Jurkat, Clone E6-1 (cell line): ENCODE measurements at regions not wholly inside any gene's neighbourhood (a gene's known extent, or its start where the extent isn't known, plus 50 kb on each side); places are given as distances from the start of the nearest gene placed in this dataset.

Experiments used
- DNase-seq: peaks from one replicate; pipeline ENCODE4 v3.0.0-alpha.2; 2011; ENCODE audit warnings: low read depth, low spot score
- H3K4me3 ChIP-seq: 2 replicates; pipeline ENCODE4 v1.5.1; 2011; ENCODE audit warnings: mild to moderate bottlenecking, low read length, control low read depth, moderate library complexity

GRCh38 chr3:9301091-9301490 is 51.6 kb upstream of the SRGAP3 start:
- DNase-seq: no peak
- no peak overlapping the region for H3K4me3 ChIP-seq

GRCh38 chr3:9301798-9302197 is 52.4 kb upstream of the SRGAP3 start:
- H3K4me3 ChIP-seq: no peak overlapping the region
- no peak for DNase-seq

- no peak overlapping the region for H3K4me3 ChIP-seq
- DNase-seq: peak; percentile 66
These were observed 53.2 kb upstream of the SRGAP3 start for GRCh38 chr3:9302425-9303181.

- no peak for DNase-seq
- H3K4me3 ChIP-seq: no peak overlapping the region
These were observed 54.4 kb upstream of the THUMPD3 start for GRCh38 chr3:9308298-9308990.

- no peak for DNase-seq
These were observed 52.8 kb upstream of the THUMPD3 start for GRCh38 chr3:9310043-9310442.

GRCh38 chr3:9311228-9311627 is 51.6 kb upstream of the THUMPD3 start:
- peak; percentile 8 for DNase-seq
- no peak overlapping the region for H3K4me3 ChIP-seq

More at GRCh38 chr3:9310043-9310442, 52.8 kb upstream of the THUMPD3 start:
- H3K4me3 ChIP-seq: no peak overlapping the region
